NCI-H2227 treated with DMSO at 0.1 percent for 48 hours (cell line): ENCODE measurements at regions not wholly inside any gene's neighbourhood (a gene's known extent, or its start where the extent isn't known, plus 50 kb on each side); places are given as distances from the start of the nearest gene placed in this dataset.
"Not testable (repeated sequence)": the region's sequence is repeated elsewhere in the genome, so short reads cannot be mapped to it uniquely, and the experiment has no call there.

Experiments
- DNase-seq: peaks from one replicate; lab custom pipeline; 2025; lab: John Stamatoyannopoulos, UW

- DNase-seq: not testable (repeated sequence)
Measured at GRCh38 chr21:9024006-9024767, 1497.2 kb upstream of the TPTE start.

GRCh38 chr21:9026729-9027416, 1494.5 kb upstream of the TPTE start:
- not testable (repeated sequence) for DNase-seq

- DNase-seq: not testable (repeated sequence)
Measured at GRCh38 chr21:9027417-9027800, 1494.0 kb upstream of the TPTE start.

- not testable (repeated sequence) for DNase-seq
Measured at GRCh38 chr21:9028624-9029431, 1492.6 kb upstream of the TPTE start.

- not testable (repeated sequence) for DNase-seq
Measured at GRCh38 chr21:9030141-9030665, 1491.2 kb upstream of the TPTE start.

GRCh38 chr21:9031482-9032374, 1489.7 kb upstream of the TPTE start:
- not testable (repeated sequence) for DNase-seq

GRCh38 chr21:9032547-9032946, 1488.8 kb upstream of the TPTE start:
- not testable (repeated sequence) for DNase-seq

GRCh38 chr21:9033295-9033694, 1488.1 kb upstream of the TPTE start:
- DNase-seq: not testable (repeated sequence)

- DNase-seq: not testable (repeated sequence)
Measured at GRCh38 chr21:9034491-9035200, 1486.7 kb upstream of the TPTE start.

- not testable (repeated sequence) for DNase-seq
Measured at GRCh38 chr21:9035225-9035624, 1486.2 kb upstream of the TPTE start.

- not testable (repeated sequence) for DNase-seq
Measured at GRCh38 chr21:9035970-9036369, 1485.4 kb upstream of the TPTE start.

GRCh38 chr21:9036966-9037587, 1484.3 kb upstream of the TPTE start:
- DNase-seq: not testable (repeated sequence)

GRCh38 chr21:9037588-9038544, 1483.5 kb upstream of the TPTE start:
- not testable (repeated sequence) for DNase-seq

- not testable (repeated sequence) for DNase-seq
Measured at GRCh38 chr21:9039520-9040365, 1481.6 kb upstream of the TPTE start.

- not testable (repeated sequence) for DNase-seq
Measured at GRCh38 chr21:9040406-9040805, 1481.0 kb upstream of the TPTE start.

GRCh38 chr21:9041175-9041948, 1480.0 kb upstream of the TPTE start:
- DNase-seq: not testable (repeated sequence)

- DNase-seq: not testable (repeated sequence)
Measured at GRCh38 chr21:9043089-9043488, 1478.3 kb upstream of the TPTE start.
